ENCODE measurements at regions not wholly inside any gene's neighbourhood (a gene's known extent, or its start where the extent isn't known, plus 50 kb on each side); places are given as distances from the start of the nearest gene placed in this dataset.

DNA sequence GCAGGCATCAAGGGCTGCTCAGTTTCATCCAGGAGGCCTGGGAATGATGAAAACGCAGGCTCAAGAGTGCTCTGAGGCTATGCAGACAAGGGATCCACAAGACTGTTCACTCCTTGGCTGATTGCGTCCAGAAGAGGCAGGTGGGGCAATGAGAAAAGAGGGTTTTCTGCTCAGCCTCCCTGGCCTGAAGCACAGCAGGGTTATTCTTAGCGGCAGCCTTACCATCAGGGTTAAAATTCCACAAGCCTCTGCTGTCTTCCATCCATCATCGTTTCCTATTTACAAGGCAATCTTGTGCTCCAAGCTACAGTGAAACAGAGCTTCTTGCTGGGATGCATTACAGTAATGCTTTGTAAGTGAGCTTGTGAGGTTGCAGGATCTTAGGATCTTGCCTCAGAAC is 129.4 kb upstream of the SHH start:
- H3K9me3 ChIP-seq (ENCODE audit: low read depth, low read length): peaks cover 2% of the 10 kb centered on the region
- no peak for TF ChIP-seq CTCF (IDR thresholded peaks at IDR 0.05; ENCODE audit: extremely low read depth, low read depth, low read length)

GRCh38 chr7:155939350-155939749 is 127.1 kb upstream of the SHH start:
- H3K27me3 ChIP-seq (ENCODE audit: insufficient read depth, low read length): no peaks in the 10 kb centered on the region
- TF ChIP-seq CTCF (IDR thresholded peaks at IDR 0.05; ENCODE audit: extremely low read depth, low read depth, low read length): no peak
- H3K4me1 ChIP-seq (ENCODE audit: insufficient read depth, low read length): no peaks in the 10 kb centered on the region
- H3K36me3 ChIP-seq (ENCODE audit: insufficient read depth, low read length): no peaks in the 10 kb centered on the region
- H3K27ac ChIP-seq (ENCODE audit: low read depth, low read length): no peak overlapping the region
- no peak for DNase-seq (ENCODE audit: insufficient read length, low spot score, missing footprints)
- H2AFZ ChIP-seq (ENCODE audit: low read length): no peak overlapping the region
- no peak overlapping the region for H3K4me3 ChIP-seq (ENCODE audit: insufficient read depth, low read length)
- H3K9me3 ChIP-seq (ENCODE audit: low read depth, low read length): peaks cover 2% of the 10 kb centered on the region
- H3K4me2 ChIP-seq (ENCODE audit: insufficient read depth, low read length): no peak overlapping the region
- no peaks in the 10 kb centered on the region for H3K79me2 ChIP-seq (ENCODE audit: insufficient read depth, low read length)
- H4K20me1 ChIP-seq (ENCODE audit: insufficient read depth, low read length): no peaks in the 10 kb centered on the region

More for the DNA sequence above, 129.4 kb upstream of the SHH start:
- Histone ChIP-seq H3K4me3 (ENCODE audit: insufficient read depth, low read length) (no peak overlapping the region), H3K79me2 (ENCODE audit: insufficient read depth, low read length) (no peaks in the 10 kb centered on the region), H2AFZ (ENCODE audit: low read length) (no peak overlapping the region), H3K36me3 (ENCODE audit: insufficient read depth, low read length) (no peaks in the 10 kb centered on the region), H3K4me2 (ENCODE audit: insufficient read depth, low read length) (no peak overlapping the region), H4K20me1 (ENCODE audit: insufficient read depth, low read length) (no peaks in the 10 kb centered on the region), H3K27ac (ENCODE audit: low read depth, low read length) (no peak overlapping the region), H3K4me1 (ENCODE audit: insufficient read depth, low read length) (no peaks in the 10 kb centered on the region), H3K27me3 (ENCODE audit: insufficient read depth, low read length) (no peaks in the 10 kb centered on the region)
- no peak for DNase-seq (ENCODE audit: insufficient read length, low spot score, missing footprints)

GRCh38 chr7:155938129-155938528 is 125.9 kb upstream of the SHH start:
- no peak for DNase-seq (ENCODE audit: insufficient read length, low spot score, missing footprints)
- Histone ChIP-seq H3K27ac (ENCODE audit: low read depth, low read length) (no peak overlapping the region), H4K20me1 (ENCODE audit: insufficient read depth, low read length) (no peaks in the 10 kb centered on the region), H3K4me3 (ENCODE audit: insufficient read depth, low read length) (no peak overlapping the region), H3K9me3 (ENCODE audit: low read depth, low read length) (peaks cover 2% of the 10 kb centered on the region), H3K4me2 (ENCODE audit: insufficient read depth, low read length) (no peak overlapping the region), H3K27me3 (ENCODE audit: insufficient read depth, low read length) (no peaks in the 10 kb centered on the region), H3K79me2 (ENCODE audit: insufficient read depth, low read length) (no peaks in the 10 kb centered on the region), H3K36me3 (ENCODE audit: insufficient read depth, low read length) (no peaks in the 10 kb centered on the region), H3K4me1 (ENCODE audit: insufficient read depth, low read length) (no peaks in the 10 kb centered on the region), H2AFZ (ENCODE audit: low read length) (no peak overlapping the region)
- TF ChIP-seq CTCF (IDR thresholded peaks at IDR 0.05; ENCODE audit: extremely low read depth, low read depth, low read length): no peak

DNA sequence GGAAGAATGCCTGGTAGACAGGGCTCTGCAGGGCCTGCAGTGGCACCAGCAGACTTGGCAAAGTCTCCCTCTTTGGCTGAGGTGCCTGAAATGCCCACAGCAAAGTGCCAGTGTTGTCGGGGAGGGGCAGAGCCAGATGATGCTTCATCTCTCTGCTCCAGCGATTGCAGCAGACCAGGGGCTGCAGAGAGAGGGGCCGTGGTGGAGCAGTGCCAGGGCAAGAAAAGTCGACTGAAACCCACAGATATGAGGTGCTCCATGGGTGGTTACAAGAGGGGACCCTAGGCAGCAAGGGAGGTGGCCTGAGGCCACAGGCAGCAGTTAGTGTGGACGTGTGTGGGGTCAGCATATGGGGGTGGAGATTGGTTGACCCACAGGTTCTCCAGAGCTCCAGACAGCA is 123.5 kb upstream of the SHH start:
- Histone ChIP-seq H3K4me3 (ENCODE audit: insufficient read depth, low read length) (no peak overlapping the region), H3K79me2 (ENCODE audit: insufficient read depth, low read length) (no peaks in the 10 kb centered on the region), H3K27me3 (ENCODE audit: insufficient read depth, low read length) (no peaks in the 10 kb centered on the region), H3K4me2 (ENCODE audit: insufficient read depth, low read length) (no peak overlapping the region), H3K4me1 (ENCODE audit: insufficient read depth, low read length) (no peaks in the 10 kb centered on the region), H2AFZ (ENCODE audit: low read length) (no peak overlapping the region), H3K36me3 (ENCODE audit: insufficient read depth, low read length) (no peaks in the 10 kb centered on the region), H4K20me1 (ENCODE audit: insufficient read depth, low read length) (no peaks in the 10 kb centered on the region), H3K27ac (ENCODE audit: low read depth, low read length) (no peak overlapping the region), H3K9me3 (ENCODE audit: low read depth, low read length) (peaks cover 2% of the 10 kb centered on the region)
- TF ChIP-seq CTCF (IDR thresholded peaks at IDR 0.05; ENCODE audit: extremely low read depth, low read depth, low read length): no peak
- no peak for DNase-seq (ENCODE audit: insufficient read length, low spot score, missing footprints)

Data from osteoblast (primary cell).